ENCODE measurements at regions not wholly inside any gene's neighbourhood (a gene's known extent, or its start where the extent isn't known, plus 50 kb on each side); places are given as distances from the start of the nearest gene placed in this dataset.

DNA sequence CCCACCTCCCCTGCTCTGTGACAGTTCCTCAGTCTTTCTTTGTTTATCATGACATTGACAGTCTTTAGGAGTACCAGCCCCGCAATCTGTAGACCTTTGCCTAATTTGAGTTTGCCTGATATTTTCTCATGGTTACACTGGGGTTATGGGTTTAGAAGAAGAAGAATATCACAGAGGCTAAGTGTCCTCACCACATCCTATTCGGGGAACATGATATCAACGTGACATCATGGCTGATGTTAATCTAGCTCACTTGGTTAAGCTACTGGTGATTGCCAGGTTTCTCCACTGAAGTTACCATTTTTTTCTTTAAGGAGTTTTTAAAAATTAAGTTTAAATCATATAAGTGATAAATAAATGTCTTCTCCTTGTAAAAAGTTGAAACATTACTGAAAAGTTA lies 127.5 kb downstream of the CEP57L1 start:
- TF ChIP-seq POLR2AphosphoS5 (IDR thresholded peaks at IDR 0.05; ENCODE audit: low read depth, low read length) (no peak), REST (IDR thresholded peaks at IDR 0.05; ENCODE audit: insufficient read depth in 1 of 2, low read depth in 2 of 2, low read length in 2 of 2) (no peak), TAF1 (IDR thresholded peaks at IDR 0.05; ENCODE audit: borderline replicate concordance, insufficient read depth, low read length) (no peak)

Measured in PFSK-1 (cell line).